ENCODE measurements at regions not wholly inside any gene's neighbourhood (a gene's known extent, or its start where the extent isn't known, plus 50 kb on each side); places are given as distances from the start of the nearest gene placed in this dataset.

GRCh38 chr13:110818747-110819146, 96.1 kb downstream of the ANKRD10 start:
- no peak for TF ChIP-seq CTCF (IDR thresholded peaks at IDR 0.05)
- TF ChIP-seq POLR2A (IDR thresholded peaks at IDR 0.05): no peak

All from tibial nerve (tissue), 3 donors.